NCI-H2227 treated with DMSO at 0.1 percent for 48 hours (cell line): ENCODE measurements at regions not wholly inside any gene's neighbourhood (a gene's known extent, or its start where the extent isn't known, plus 50 kb on each side); places are given as distances from the start of the nearest gene placed in this dataset.
"Not testable (repeated sequence)": the region's sequence is repeated elsewhere in the genome, so short reads cannot be mapped to it uniquely, and the experiment has no call there.

Experiments used
- DNase-seq: peaks from one replicate; lab custom pipeline; 2025; lab: John Stamatoyannopoulos, UW

DNA sequence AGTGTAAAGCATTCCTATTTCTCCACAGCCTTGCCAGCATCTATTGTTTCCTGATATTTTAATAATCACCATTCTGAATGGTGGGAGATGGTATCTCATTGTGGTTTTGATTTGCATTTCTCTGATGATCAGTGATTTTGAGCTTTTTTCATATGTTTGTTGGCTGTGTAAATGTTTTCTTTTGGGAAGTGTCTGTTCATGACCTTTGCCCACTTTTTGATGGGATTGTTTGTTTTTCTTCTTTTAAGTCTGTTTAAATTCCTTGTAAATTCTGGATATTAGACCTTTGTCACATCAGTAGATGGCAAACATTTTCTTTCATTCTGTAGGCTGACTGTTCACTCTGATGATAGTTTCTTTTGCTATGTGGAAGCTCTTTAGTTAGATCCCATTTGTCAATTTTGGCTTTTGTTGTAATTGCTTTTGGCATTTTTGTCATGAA is 461.5 kb upstream of the GCFC2 start:
- DNase-seq: not testable (repeated sequence)

DNA sequence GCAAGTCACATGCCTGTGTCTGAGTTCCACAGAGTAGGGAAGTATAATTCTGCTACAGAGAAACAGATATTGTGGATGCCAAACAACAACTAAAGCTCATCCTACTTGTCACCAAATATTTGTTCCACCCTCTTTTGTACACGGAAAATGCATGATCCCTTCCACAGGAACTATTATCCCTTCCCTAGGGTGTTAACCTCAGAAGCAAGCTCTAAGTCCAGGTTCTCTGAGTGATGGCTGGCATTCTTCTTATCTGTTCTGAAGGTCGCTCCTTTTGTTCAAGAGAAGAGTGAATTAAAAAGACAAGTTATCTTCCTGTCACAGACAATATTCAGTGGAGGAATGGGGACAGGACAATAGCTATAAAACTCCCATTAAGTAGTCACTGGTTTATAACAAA is 460.1 kb upstream of the GCFC2 start:
- no peak for DNase-seq

- DNase-seq: no peak
Observed at GRCh38 chr2:76170009-76170384, 459.3 kb upstream of the GCFC2 start.

DNA sequence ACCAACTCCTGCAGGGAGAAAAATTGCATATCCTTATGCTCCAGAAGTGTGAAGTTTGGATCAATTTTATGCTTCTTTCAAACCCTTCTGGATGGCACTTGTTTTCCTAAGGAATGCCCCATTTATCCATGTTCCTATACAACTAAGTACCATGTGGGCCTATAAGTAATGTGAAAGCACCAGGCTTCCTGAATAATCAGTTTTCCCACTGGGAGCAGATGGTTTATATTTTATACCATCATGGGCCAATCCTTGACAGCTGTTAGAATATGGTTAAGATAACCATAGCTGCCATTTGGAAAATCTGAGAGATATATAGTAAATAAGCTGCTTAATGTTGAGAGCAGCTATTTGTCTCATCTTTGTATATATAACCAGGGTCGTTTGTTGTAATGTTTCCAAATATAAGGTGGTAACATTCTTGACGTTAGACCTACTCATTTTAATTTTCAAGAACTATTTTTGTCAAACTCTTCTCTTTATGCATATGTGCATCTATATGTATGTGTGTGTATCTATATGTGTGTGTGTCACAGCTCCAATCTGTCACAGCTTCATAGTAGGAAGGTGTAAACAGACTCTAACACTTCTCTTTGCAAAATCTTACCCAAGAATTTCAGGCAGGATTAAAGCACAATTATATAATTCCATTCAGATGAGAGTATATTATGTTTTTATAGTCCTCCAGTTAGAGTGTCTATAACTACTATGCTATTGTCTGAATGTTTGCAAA is 458.7 kb upstream of the GCFC2 start:
- no peak for DNase-seq

DNA sequence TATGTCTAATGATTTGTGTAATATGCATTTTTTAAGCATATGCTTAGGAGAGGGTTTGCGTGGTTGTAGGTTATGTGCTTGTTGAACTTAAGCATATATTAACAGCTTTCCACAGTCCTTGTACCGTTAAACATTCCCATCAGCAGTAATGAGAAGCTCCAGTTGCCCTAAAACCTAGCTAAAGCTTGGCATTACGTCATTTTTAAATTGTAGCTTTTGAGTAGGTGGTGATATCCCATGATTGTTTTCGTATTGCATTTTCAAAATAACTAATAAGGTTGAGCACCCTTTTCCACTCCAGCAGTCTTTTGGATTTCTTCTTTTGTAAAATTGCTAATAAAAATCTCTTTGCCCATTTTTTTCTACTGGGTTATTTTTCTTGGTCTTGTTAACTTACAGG is 453.1 kb upstream of the GCFC2 start:
- DNase-seq: no peak

DNA sequence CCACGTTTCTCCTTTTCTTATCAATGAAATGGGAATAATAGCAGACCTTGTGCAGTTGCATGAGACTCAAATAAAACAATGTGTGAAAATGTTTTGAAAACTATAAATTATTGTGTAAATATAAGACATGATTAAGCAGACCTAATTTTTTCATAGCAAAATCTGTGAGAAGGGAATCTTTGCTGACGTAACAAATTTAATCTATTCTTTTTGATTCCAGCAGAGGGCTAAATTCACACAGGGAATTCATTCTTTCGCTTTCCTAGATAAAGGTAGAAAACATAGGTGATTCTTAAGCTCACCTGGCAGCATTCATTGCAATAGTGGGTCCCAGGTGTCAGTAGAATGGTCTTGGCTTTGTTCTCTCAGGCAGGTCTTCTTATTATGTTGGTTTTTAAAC is 450.0 kb upstream of the GCFC2 start:
- no peak for DNase-seq

DNA sequence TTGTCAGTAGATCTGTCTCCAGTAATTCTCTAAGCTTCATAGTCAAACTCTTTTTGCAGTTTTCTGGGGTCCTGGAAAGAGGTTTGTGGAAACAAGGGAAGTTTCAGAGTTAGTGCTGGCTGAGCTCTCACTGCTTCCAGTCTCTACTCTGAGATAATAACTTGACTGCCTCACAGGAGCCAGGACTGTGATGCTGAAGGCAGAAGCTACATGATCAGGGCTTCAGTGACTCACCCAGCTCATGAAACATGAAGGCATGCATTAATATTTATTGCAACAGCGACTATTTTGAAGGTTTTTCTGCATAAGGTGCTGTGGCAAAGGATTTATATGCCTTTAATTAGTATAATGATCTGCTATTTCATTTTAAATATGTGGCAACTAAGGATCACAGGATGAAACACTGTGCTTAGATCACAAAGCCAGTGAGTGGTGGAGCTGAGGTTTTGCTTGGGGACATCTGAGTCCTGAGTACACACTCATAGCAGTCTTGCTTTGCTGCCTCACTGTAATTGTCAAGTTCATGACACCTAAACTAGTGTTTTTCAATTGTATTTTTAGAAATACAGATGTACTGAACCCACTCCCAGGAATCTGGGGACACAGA is 448.4 kb upstream of the GCFC2 start:
- DNase-seq: no peak

DNA sequence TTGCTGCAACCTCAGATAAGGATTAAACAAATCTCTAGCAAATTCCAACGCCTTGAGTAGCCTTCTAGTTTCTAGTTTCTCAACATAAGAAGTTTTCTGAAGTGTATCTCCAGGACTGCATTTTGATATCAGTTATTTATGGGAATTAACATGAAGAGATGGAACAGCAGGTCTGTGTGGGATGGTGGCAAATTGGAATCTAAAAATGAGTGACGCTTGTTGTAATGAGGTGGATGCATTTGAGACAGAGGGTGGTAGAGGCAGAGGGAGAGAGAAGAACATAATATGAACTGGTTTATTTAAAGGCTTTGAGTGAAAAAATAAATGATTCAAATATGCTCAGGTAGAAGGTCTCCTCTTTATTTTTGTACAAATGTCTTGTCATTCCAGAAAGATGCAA is 446.8 kb upstream of the GCFC2 start:
- DNase-seq: no peak

DNA sequence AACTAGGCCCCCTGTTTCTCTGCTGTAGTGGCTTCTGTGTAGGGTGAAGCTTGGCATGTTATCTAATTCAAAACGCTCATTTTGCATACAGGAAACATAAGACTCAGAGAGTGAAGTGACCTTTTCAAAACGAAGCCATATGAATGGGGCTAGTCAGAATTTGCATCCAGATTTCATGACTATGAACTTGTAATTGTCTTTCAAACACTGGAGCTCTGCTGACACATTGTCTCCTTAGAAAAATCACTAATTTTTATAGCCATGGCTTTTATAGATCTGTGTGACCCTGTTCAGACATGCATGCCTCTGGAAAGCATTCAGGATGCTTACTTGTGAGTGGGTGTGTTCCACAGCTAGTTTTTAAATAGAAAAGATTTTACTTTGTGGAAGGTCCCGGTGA is 444.3 kb upstream of the GCFC2 start:
- DNase-seq: no peak

DNA sequence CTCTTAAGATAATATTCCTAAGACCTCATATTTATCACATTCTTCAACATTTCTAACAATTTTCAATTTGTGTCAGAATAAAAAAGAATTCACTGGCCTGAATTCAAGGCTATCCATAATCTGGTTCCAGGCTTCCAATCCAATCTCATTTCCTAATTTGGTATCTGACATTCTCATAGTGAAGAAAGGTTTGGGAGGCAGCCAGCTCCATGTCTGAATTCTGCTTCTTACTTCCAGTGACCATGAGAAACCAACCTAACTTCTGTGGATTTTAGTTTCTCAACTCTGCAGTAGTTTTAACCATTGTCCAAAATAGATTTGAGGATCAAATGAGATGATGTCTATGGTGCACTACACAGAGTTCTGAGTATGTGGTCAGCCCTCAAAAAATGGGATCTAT is 439.1 kb upstream of the GCFC2 start:
- no peak for DNase-seq

- DNase-seq: not testable (repeated sequence)
Observed at GRCh38 chr2:76139303-76139702, 428.6 kb upstream of the GCFC2 start.

DNA sequence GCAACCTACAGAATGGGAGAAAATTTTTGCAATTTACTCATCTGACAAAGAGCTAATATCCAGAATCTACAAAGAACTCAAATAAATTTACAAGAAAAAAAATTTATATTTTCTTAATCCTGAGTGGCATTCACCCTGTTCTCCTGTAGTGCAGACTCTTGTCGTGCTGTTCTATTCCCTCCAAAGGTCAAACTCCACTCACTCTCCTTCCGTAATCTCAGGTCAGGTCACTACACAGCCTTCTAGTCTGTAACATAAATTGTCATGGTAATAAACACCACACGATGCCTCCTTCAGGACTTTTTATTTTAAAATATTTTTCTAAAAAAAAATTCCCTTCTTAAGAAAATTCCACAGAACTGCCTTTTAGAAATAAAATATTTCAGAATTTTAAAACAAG is 417.9 kb upstream of the GCFC2 start:
- DNase-seq: no peak

- DNase-seq: no peak
Observed at GRCh38 chr2:76120176-76120575, 409.5 kb upstream of the GCFC2 start.

GRCh38 chr2:76089683-76090082 is 379.0 kb upstream of the GCFC2 start:
- DNase-seq: no peak

DNA sequence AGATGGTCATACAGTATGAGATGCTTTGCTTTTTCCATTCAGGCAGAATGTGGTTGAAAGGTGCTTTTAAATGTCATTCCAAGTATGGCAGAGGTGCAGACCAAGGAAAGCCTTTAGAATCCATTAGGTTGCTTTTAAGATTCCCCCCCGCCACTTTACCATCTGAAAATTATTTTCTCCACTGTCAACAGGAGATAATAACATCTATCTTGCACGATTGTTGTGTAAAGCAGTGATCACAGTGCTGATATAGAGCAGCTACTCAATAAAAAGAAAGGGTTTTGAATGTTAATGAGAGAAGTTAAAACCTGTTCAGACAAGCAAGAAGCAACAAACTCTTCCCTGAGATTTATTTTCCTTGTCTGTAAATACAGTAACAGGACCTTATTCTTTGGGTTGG is 372.5 kb upstream of the GCFC2 start:
- peak; percentile 30 for DNase-seq

GRCh38 chr2:76082509-76082908 is 371.8 kb upstream of the GCFC2 start:
- DNase-seq: no peak

GRCh38 chr2:76080154-76080553 is 369.4 kb upstream of the GCFC2 start:
- DNase-seq: no peak

- DNase-seq: no peak
Observed at GRCh38 chr2:76075126-76075525, 364.4 kb upstream of the GCFC2 start.

- no peak for DNase-seq
Observed at GRCh38 chr2:76073992-76074604, 363.4 kb upstream of the GCFC2 start.

DNA sequence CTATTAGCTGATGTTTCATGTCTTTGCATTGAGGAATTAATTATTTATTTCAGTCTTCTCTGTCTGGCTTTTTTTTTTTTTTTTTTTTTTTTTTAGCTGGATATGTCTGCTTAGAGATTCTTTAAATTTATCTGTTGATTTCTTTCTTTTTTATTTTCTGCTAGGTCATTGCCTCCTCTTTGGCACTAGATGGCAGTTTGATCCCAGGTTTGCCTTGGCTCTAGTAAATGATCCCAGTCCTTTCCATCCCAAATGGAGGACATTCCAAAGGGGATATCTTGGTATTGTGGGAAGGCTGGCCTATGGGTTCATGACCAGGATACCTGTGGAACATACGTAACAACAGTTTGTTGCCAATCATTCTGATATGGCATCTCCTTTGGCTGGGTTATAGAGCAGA is 339.5 kb upstream of the GCFC2 start:
- DNase-seq: no peak

DNA sequence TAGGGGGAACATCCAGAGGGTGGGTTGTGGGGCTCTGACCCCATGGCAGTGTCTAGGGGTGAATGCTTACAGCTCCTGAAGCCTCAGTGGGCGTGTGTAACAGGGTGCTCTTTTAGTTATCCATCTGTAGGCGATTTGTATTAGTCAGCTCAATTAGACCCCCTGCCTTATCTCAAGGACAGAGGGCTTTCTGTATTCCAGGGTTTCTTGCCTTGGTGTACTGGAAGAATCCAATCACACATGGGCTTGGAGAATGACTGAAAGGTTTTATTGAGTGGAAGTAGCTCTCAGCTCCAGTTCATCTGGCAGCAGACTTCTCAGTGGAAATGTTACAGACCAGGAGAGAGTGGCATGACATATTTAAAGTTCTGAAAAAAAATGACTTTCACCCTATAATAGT is 334.0 kb upstream of the GCFC2 start:
- no peak for DNase-seq

- no peak for DNase-seq
Observed at GRCh38 chr2:76039505-76039904, 328.8 kb upstream of the GCFC2 start.

DNA sequence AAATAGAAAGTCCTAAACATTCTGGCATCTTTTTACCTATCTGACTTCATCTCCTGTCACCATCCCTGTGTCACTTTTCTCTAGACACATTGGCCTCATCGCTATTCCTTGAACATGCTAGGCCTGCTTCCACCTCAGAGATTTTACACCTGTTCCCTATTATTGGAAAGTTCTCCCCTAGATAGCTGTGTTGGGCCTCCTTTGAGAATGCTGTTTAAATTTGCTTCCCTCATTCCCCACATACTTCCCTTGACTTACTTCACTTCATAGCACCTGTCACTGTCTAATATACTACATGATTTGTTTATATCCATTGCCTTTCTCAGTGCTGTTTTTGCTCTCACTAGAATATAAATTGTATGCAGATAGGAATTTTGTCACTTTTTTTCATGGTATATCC is 317.0 kb upstream of the GCFC2 start:
- no peak for DNase-seq

- DNase-seq: no peak
Observed at GRCh38 chr2:76019128-76019527, 308.4 kb upstream of the GCFC2 start.
